Gastroesophageal sphincter (tissue), 4 donors: ENCODE measurements at regions not wholly inside any gene's neighbourhood (a gene's known extent, or its start where the extent isn't known, plus 50 kb on each side); places are given as distances from the start of the nearest gene placed in this dataset.

Experiments used
- ATAC-seq: fragments of 150-250 bp; one replicate; pipeline ENCODE4 v1.9.1; 2016; ENCODE audit warnings: mild to moderate bottlenecking, moderate library complexity
- H3K27ac ChIP-seq, 4 donors: fragments of 200-600 bp; sonication (generic) in 3 of 4; 1 replicate in 3 of 4; 2 replicates in 1 of 4; pipeline ENCODE4 v1.5.1; 2016 to 2019
- H3K27me3 ChIP-seq: fragments of 200-600 bp; sonication (generic); one replicate; pipeline ENCODE4 v1.5.1; 2019
- H3K36me3 ChIP-seq, 2 donors: fragments of 200-600 bp; sonication (generic); one replicate each; pipeline ENCODE4 v1.5.1; 2019; ENCODE audit warnings: control low read depth in 1 of 2
- H3K4me1 ChIP-seq, 3 donors: fragments of 200-600 bp; sonication (generic); 1 replicate in 2 of 3; 2 replicates in 1 of 3; pipeline ENCODE4 v1.5.1; 2016 to 2019; ENCODE audit warnings: control low read depth in 2 of 3
- H3K4me3 ChIP-seq, 2 donors: fragments of 200-600 bp; sonication (generic); one replicate each; pipeline ENCODE4 v1.5.1; 2019; ENCODE audit warnings: mild to moderate bottlenecking in 1 of 2, moderate library complexity in 1 of 2
- H3K9me3 ChIP-seq, 3 donors: fragments of 200-600 bp; sonication (generic); one replicate each; pipeline ENCODE4 v1.5.1; 2017 to 2019; ENCODE audit warnings: control low read depth in 2 of 3
- CTCF ChIP-seq, 4 experiments: fragments of 200-600 bp in 2 of 4; fragments of 450-650 bp in 2 of 4; sonication (generic) in 1 of 4; IDR thresholded peaks; one replicate each; pipeline ENCODE4 v1.5.1; 2017 to 2019; ENCODE audit warnings: antibody characterized with exemption in 4 of 4, mild to moderate bottlenecking in 2 of 4, moderate library complexity in 2 of 4
- EP300 ChIP-seq: sonication (generic); formaldehyde crosslinking; IDR thresholded peaks from one replicate; pipeline ENCODE4 v1.6.1; 2017; ENCODE audit warnings: antibody characterized with exemption, mild to moderate bottlenecking
- POLR2A ChIP-seq, 2 donors: fragments of 450-650 bp; IDR thresholded peaks; one replicate each; pipeline ENCODE4 v1.6.1; 2017; ENCODE audit warnings: antibody characterized with exemption in 2 of 2, mild to moderate bottlenecking in 2 of 2, moderate library complexity in 1 of 2
- POLR2AphosphoS5 ChIP-seq: sonication (generic); formaldehyde crosslinking; IDR thresholded peaks from one replicate; pipeline ENCODE4 v1.6.1; 2017; ENCODE audit warnings: antibody characterized with exemption
- WGBS, 2 donors: methylation state at CpG; one replicate each; pipeline ENCODE4 v1.1.5; 2018; ENCODE audit warnings: low coverage in 1 of 2; 5-methylcytosine and 5-hydroxymethylcytosine counted together

- Histone ChIP-seq H3K27ac (no peak overlapping the region), H3K4me1 (peaks cover 0 to 4% (median 0%) of the 10 kb centered on the region in 3 donors), H3K4me3 (no peak overlapping the region), H3K9me3 (peaks cover 0 to 7% (median 0%) of the 10 kb centered on the region in 3 donors), H3K27me3 (no peaks in the 10 kb centered on the region), H3K36me3 (no peaks in the 10 kb centered on the region)
- TF ChIP-seq POLR2A (IDR thresholded peaks at IDR 0.05), result no peak
- no peak for TF ChIP-seq EP300
- TF ChIP-seq POLR2AphosphoS5, result no peak
- TF ChIP-seq CTCF (IDR thresholded peaks at IDR 0.05), result no peak
- WGBS, 2 donors, result 86 to 100% methylated on average over 1 of the region's 1 CpG
- no peak for ATAC-seq
Measured at GRCh38 chr9:107906074-107906473, 416.5 kb upstream of the KLF4 start.

DNA sequence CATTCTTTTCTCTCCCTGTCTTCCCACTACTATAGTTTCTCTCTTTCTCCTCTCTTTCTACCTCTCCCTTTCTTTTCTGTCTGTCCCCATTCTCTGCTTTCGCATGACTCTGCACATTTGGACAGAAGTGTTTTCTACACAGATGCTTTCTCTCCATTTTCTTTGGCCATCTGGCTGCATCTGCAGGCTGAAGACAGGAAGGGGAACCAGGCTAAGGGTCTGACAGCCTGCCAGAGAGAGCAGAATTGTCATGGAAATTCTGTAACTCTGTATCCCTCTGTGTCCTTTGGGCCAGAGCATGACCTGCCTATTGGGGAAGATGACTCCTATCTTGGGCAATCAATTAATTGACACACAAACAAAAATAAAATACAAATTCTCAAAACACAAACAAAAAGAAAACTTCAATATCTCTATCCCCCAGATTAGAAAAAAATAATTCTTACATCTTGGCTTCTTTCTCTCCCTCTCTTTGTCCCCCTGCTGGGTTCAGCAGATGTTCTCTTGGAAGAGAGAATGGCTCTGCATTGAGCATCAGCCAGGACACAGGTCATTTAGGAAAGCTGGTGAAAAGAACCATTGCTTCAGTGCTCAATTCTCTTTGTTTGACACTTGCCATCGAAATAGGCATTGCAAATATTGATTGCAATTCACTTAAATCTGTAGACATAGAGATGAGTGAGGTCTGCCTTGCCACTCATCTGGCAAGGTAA is 415.9 kb upstream of the KLF4 start:
- no peaks in the 10 kb centered on the region for H3K36me3 ChIP-seq
- WGBS, 2 donors, result 61 to 76% methylated on average over 2 of the region's 2 CpGs
- peak overlapping the region in 1 of 4 donors; percentile 12 for H3K27ac ChIP-seq
- no peaks in the 10 kb centered on the region for H3K27me3 ChIP-seq
- TF ChIP-seq POLR2A (IDR thresholded peaks at IDR 0.05), result no peak
- no peak for TF ChIP-seq CTCF (IDR thresholded peaks at IDR 0.05)
- no peak for TF ChIP-seq POLR2AphosphoS5
- no peak for TF ChIP-seq EP300
- peaks cover 0 to 4% (median 0%) of the 10 kb centered on the region in 3 donors for H3K4me1 ChIP-seq
- peak; percentile 74 for ATAC-seq
- H3K9me3 ChIP-seq, result peaks cover 0 to 7% (median 0%) of the 10 kb centered on the region in 3 donors
- H3K4me3 ChIP-seq, result no peak overlapping the region

DNA sequence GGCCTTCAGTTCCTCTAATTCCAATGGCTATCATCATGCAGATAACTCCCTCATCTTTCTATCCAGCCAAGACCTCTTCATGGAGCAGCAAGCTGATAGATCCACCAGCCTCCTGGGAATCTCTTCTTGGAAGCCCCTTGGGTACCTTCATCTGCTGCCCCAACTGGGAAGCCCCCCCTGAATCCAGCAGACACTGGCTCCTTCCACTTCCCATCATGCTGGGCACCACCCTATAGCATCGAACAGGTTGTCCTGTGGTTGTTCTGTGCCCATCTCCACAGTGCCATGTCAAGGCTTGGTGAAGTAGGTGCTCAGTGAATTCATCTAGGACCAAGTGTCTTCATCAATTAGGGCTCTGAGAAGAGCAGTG is 410.4 kb upstream of the KLF4 start:
- H3K27me3 ChIP-seq, result no peaks in the 10 kb centered on the region
- no peak overlapping the region for H3K27ac ChIP-seq
- peaks cover 0 to 7% (median 0%) of the 10 kb centered on the region in 3 donors for H3K9me3 ChIP-seq
- TF ChIP-seq EP300 (no peak), CTCF (IDR thresholded peaks at IDR 0.05) (no peak), POLR2AphosphoS5 (no peak), POLR2A (IDR thresholded peaks at IDR 0.05) (no peak)
- H3K4me3 ChIP-seq, result no peak overlapping the region
- 100% methylated on average over 1 of the region's 1 CpG; no CpG with 5 or more reads in 1 of the 2 donors for WGBS, 2 donors
- H3K4me1 ChIP-seq, result peaks cover 0 to 11% (median 2%) of the 10 kb centered on the region in 3 donors
- no peak for ATAC-seq
- H3K36me3 ChIP-seq, result no peaks in the 10 kb centered on the region

DNA sequence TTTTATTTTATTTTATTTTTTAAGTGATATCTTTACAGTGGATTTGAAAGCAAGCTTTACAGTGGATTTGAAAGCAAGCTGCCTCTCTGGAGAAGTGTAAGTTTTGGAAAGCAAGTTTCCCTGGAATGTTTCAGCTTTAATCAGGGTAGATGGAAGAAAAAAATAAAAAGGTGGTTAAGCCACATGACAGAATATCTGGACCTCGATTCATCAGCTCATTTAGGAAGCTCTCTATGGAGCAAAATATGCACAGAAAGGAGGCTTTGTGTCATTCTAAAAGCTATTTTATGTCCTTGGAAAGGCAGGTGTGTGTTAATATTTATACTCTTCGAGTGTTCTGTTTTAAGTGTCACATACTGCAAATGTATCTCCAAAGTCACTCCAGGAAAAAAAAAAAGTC is 409.2 kb upstream of the KLF4 start:
- Histone ChIP-seq H3K27me3 (no peaks in the 10 kb centered on the region), H3K4me1 (peaks cover 2 to 20% (median 6%) of the 10 kb centered on the region in 3 donors), H3K9me3 (peaks cover 0 to 7% (median 0%) of the 10 kb centered on the region in 3 donors), H3K4me3 (no peak overlapping the region), H3K27ac (no peak overlapping the region), H3K36me3 (no peaks in the 10 kb centered on the region)
- ATAC-seq, result no peak
- TF ChIP-seq POLR2AphosphoS5 (no peak), POLR2A (IDR thresholded peaks at IDR 0.05) (no peak), EP300 (no peak)
- WGBS, 2 donors, result 50 to 59% methylated on average over 2 of the region's 2 CpGs

GRCh38 chr9:107896544-107896943 is 407.0 kb upstream of the KLF4 start:
- ATAC-seq, result no peak
- H3K9me3 ChIP-seq, result no peaks in the 10 kb centered on the region
- TF ChIP-seq EP300 (no peak), POLR2AphosphoS5 (no peak), POLR2A (IDR thresholded peaks at IDR 0.05) (no peak)
- no peak overlapping the region for H3K4me3 ChIP-seq
- peaks cover 2 to 20% (median 6%) of the 10 kb centered on the region in 3 donors for H3K4me1 ChIP-seq
- peak overlapping the region in 1 of 4 donors; percentile 54 for H3K27ac ChIP-seq
- no peaks in the 10 kb centered on the region for H3K36me3 ChIP-seq
- no peaks in the 10 kb centered on the region for H3K27me3 ChIP-seq
- WGBS, 2 donors, result 50 to 92% methylated on average over 1 of the region's 1 CpG

- Histone ChIP-seq H3K36me3 (no peaks in the 10 kb centered on the region), H3K4me1 (peaks cover 2 to 20% (median 6%) of the 10 kb centered on the region in 3 donors), H3K9me3 (peaks cover 0 to 5% (median 0%) of the 10 kb centered on the region in 3 donors), H3K27ac (peak overlapping the region in 3 of 4 donors; percentile 43 to 63 (median 54)), H3K27me3 (no peaks in the 10 kb centered on the region), H3K4me3 (no peak overlapping the region)
- ATAC-seq, result no peak
- TF ChIP-seq POLR2AphosphoS5, result no peak
- TF ChIP-seq CTCF (IDR thresholded peaks at IDR 0.05), result no peak
- no peak for TF ChIP-seq EP300
- TF ChIP-seq POLR2A (IDR thresholded peaks at IDR 0.05), result no peak
- 21 to 23% methylated on average over 6 of the region's 8 CpGs for WGBS, 2 donors
Measured at GRCh38 chr9:107895501-107896001, 406.0 kb upstream of the KLF4 start.
